ENCODE measurements at regions not wholly inside any gene's neighbourhood (a gene's known extent, or its start where the extent isn't known, plus 50 kb on each side); places are given as distances from the start of the nearest gene placed in this dataset.

- TF ChIP-seq RFX5 (IDR thresholded peaks at IDR 0.05; ENCODE audit: low read depth, low read length) (no peak), CTCF (conservative IDR thresholded peaks at IDR 0.05; ENCODE audit: low read depth, low read length) (no peak), ELK1 (IDR thresholded peaks at IDR 0.05; ENCODE audit: borderline replicate concordance, low read depth, low read length) (no peak), CHD1 (IDR thresholded peaks at IDR 0.05; ENCODE audit: low read depth, low read length) (no peak), FOS (IDR thresholded peaks at IDR 0.05; ENCODE audit: low read depth, low read length) (no peak), POLR2A (IDR thresholded peaks at IDR 0.05; ENCODE audit: low read depth, low read length) (no peak), CEBPB (IDR thresholded peaks at IDR 0.05; ENCODE audit: low read depth, low read length) (no peak), MAFK (IDR thresholded peaks at IDR 0.05; ENCODE audit: low read depth, low read length) (no peak), USF2 (IDR thresholded peaks at IDR 0.05; ENCODE audit: low read depth, low read length) (no peak), MXI1 (IDR thresholded peaks at IDR 0.05; ENCODE audit: borderline replicate concordance, low read depth, low read length) (no peak), RAD21 (IDR thresholded peaks at IDR 0.05; ENCODE audit: low read length) (no peak)
Observed at GRCh38 chr10:8800426-8800825, 745.9 kb downstream of the GATA3 start.

Data from IMR-90 (cell line).